HFFc6 (cell line): ENCODE measurements at regions not wholly inside any gene's neighbourhood (a gene's known extent, or its start where the extent isn't known, plus 50 kb on each side); places are given as distances from the start of the nearest gene placed in this dataset.

Experiments
- DNase-seq: peaks from one replicate; pipeline ENCODE4 v3.0.0-alpha.2; 2018
- H3K27ac Mint-ChIP-seq: 2 replicates; pipeline ENCODE4 v1.8.0; 2020; ENCODE audit warnings: mild to moderate bottlenecking, mixed read lengths
- H3K27me3 Mint-ChIP-seq: 2 replicates; pipeline ENCODE4 v1.8.0; 2021; ENCODE audit warnings: mild to moderate bottlenecking, moderate library complexity, mixed read lengths; ENCODE audit not compliant: insufficient read depth
- H3K36me3 Mint-ChIP-seq: 2 replicates; pipeline ENCODE4 v1.8.0; 2021; ENCODE audit warnings: low read depth, mixed read lengths
- H3K4me1 Mint-ChIP-seq: 2 replicates; pipeline ENCODE4 v1.8.0; 2020; ENCODE audit warnings: low read depth, mixed read lengths
- H3K4me3 Mint-ChIP-seq: 2 replicates; pipeline ENCODE4 v1.8.0; 2020; ENCODE audit warnings: mild to moderate bottlenecking, moderate library complexity, mixed read lengths
- H3K9me3 Mint-ChIP-seq: 2 replicates; pipeline ENCODE4 v1.8.0; 2020; ENCODE audit warnings: mild to moderate bottlenecking, mixed read lengths
- TF ChIP-seq, protein P1 (sequence below): fragments of 200-600 bp; sonication (generic); IDR thresholded peaks from 2 replicates; pipeline ENCODE4 v1.5.0; 2021; ENCODE audit warnings: antibody characterized with exemption, mild to moderate bottlenecking

DNA sequence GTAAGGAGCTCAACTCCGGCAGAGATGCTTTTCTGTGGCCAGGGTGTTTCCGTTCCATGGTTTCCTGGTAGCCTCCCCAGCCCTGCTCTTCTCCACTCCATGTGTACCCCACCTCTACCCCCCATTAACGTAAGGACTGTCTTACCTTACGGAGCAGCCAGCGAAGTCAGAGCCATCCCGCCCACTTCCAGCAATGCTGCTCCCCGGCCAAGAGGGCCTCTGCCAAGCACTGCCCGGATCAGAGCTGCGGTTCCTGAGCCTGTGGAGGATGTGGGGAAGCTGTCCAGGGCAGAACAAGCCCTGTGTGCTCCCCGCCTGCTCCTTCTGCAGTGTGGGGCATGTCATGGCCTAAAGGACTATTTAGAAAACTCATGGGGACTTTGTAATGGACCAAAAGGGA, 261.2 kb downstream of the GADD45G start:
- Mint-ChIP-seq H3K36me3 (no peaks in the 10 kb centered on the region), H3K4me3 (no peak overlapping the region), H3K27me3 (no peaks in the 10 kb centered on the region), H3K4me1 (no peaks in the 10 kb centered on the region), H3K27ac (no peak overlapping the region), H3K9me3 (peaks cover 54% of the 10 kb centered on the region)
- TF ChIP-seq, protein P1, sequence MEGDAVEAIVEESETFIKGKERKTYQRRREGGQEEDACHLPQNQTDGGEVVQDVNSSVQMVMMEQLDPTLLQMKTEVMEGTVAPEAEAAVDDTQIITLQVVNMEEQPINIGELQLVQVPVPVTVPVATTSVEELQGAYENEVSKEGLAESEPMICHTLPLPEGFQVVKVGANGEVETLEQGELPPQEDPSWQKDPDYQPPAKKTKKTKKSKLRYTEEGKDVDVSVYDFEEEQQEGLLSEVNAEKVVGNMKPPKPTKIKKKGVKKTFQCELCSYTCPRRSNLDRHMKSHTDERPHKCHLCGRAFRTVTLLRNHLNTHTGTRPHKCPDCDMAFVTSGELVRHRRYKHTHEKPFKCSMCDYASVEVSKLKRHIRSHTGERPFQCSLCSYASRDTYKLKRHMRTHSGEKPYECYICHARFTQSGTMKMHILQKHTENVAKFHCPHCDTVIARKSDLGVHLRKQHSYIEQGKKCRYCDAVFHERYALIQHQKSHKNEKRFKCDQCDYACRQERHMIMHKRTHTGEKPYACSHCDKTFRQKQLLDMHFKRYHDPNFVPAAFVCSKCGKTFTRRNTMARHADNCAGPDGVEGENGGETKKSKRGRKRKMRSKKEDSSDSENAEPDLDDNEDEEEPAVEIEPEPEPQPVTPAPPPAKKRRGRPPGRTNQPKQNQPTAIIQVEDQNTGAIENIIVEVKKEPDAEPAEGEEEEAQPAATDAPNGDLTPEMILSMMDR = no peak
- DNase-seq = no peak

- Mint-ChIP-seq H3K4me1 (no peaks in the 10 kb centered on the region), H3K27ac (no peak overlapping the region), H3K36me3 (no peaks in the 10 kb centered on the region), H3K9me3 (peaks cover 58% of the 10 kb centered on the region), H3K4me3 (no peak overlapping the region), H3K27me3 (no peaks in the 10 kb centered on the region)
- TF ChIP-seq, protein P1 = no peak
- no peak for DNase-seq
Observed at GRCh38 chr9:89866701-89867100, 261.9 kb downstream of the GADD45G start.

DNA sequence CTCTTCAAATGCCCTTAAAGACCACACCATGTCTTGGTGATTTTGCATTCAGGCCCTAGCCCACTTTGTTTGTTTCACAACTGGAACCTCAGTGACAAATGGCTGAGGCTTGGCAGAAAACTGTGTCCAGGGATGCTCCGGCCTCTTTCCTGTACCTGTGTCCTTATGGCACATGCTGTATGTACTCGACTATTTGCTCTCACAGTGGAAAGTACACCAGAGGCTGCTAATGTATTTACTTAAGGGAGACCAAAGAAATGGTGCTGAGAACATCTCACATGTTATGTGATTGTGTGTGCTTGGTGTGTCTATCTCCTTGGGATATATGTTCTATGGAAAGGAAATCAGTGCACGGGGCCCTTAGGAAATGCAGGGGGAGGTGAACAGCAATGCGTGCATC, 263.3 kb downstream of the GADD45G start:
- no peak overlapping the region for H3K4me3 Mint-ChIP-seq
- DNase-seq = no peak
- TF ChIP-seq, protein P1 = no peak
- no peaks in the 10 kb centered on the region for H3K36me3 Mint-ChIP-seq
- no peaks in the 10 kb centered on the region for H3K4me1 Mint-ChIP-seq
- H3K9me3 Mint-ChIP-seq = peaks cover 53% of the 10 kb centered on the region
- no peaks in the 10 kb centered on the region for H3K27me3 Mint-ChIP-seq
- no peak overlapping the region for H3K27ac Mint-ChIP-seq

DNA sequence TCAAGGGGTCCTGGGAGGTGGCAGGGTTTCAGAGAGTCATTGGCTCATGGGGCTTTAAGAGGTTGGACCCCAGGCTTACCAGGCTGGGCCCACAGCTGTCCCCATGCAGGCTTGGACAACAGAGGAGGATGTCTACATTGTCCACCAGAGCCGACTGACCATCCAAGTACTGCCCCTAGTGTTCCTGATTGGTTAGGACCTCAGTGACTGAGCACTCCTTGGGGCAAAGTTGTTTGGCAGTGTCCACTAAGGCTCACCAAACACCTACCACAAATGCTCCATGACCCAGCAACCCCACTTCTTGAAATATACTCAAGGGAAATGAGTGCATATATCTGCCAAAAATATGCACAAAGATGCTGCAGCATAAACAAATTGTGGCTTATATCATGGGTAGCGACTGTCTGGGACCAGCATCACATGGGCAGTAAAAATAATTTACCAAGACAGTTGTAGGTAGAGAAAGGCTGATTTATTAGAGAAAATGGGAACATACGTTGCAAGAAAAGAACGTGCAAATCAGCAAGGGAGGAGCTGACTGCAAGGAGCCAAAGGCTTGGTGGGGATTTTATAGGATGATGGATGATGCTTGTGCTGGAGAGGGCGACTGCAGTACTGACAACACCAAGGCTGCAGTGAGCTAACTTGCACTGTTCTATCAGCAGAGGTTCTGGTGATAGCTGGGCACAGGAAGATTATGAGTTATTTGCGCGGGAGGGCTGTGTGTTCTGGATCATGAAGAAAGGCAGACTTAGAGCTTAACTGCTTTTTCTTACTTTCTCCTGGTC, 265.2 kb downstream of the GADD45G start:
- Mint-ChIP-seq H3K27ac (no peak overlapping the region), H3K27me3 (no peaks in the 10 kb centered on the region), H3K4me1 (no peaks in the 10 kb centered on the region), H3K36me3 (no peaks in the 10 kb centered on the region), H3K9me3 (peaks cover 51% of the 10 kb centered on the region), H3K4me3 (no peak overlapping the region)
- no peak for DNase-seq
- TF ChIP-seq, protein P1 = no peak

DNA sequence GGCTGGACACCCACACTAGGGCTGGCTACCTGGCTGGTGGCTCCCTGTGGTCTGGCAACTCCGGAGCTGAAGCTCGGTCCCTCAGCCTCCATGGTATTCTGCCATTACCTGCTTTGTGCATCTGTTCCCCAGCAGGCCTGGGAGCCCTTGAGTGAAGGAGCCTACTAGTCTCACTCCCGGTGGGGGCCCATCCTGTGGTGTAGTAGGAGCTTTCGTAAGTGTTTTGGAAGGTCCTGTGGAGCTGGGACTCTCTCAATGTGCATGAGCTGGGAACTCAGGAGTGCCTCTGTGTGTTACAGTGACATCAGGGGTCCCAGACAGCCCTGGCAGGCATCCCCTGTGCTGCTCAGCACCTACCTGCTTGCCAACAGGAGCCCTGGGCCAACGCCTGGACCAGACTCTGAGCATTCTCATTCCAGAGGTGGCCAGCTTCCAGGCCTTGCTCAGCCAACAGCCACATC, 267.1 kb downstream of the GADD45G start:
- Mint-ChIP-seq H3K27me3 (no peaks in the 10 kb centered on the region), H3K36me3 (no peaks in the 10 kb centered on the region), H3K9me3 (peaks cover 41% of the 10 kb centered on the region), H3K4me1 (no peaks in the 10 kb centered on the region), H3K4me3 (no peak overlapping the region), H3K27ac (no peak overlapping the region)
- TF ChIP-seq, protein P1 = no peak
- no peak for DNase-seq
